Activated naive CD8-positive, alpha-beta T cell treated with anti-CD3 and anti-CD28 coated beads, Interleukin-2, amount 50 U/mL, for 16 hours (primary cell): ENCODE measurements at regions not wholly inside any gene's neighbourhood (a gene's known extent, or its start where the extent isn't known, plus 50 kb on each side); places are given as distances from the start of the nearest gene placed in this dataset.

Experiments
- DNase-seq: peaks from one replicate; pipeline ENCODE4 v3.0.0-alpha.2; 2020; ENCODE audit warnings: low read depth, low spot score

DNA sequence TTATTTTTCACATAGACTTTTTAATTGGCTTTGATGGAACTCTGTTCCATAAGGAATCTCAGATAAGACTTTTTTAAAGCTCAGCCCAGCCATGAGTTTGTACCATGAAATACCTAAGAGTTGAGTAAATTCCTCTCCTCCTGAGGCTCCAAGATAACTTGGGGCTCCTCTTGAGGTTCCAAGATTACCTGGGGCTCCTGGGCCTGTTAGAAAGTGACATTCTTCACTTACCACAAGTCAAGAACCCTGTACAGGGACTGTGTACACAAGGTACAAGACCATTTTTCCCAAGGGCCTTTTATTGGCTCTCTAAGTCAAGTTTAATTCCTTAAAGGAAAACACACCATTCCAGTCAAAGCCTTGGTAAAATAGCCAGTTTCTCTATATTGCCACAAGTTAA is 111.3 kb upstream of the PRR20G start:
- DNase-seq: no peak

DNA sequence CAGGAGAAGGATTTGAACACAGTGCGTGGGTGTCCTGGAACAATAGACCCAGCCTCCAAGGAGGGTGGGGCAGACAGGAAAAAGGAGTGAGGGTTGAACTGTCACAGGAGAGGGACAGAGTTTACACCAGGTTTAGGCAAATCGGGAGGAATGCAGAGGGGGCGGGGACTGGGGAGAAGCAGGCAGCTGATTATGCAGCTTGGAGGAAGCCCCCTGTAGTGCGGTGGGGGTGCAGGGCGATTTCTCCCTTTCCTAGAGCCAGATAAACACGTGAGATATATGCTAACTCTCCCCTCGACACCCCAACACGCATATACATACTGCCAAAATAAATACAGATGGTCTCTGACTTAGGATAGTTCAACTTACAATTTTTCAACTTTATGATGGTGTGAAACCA is 108.6 kb upstream of the PRR20G start:
- DNase-seq: no peak

DNA sequence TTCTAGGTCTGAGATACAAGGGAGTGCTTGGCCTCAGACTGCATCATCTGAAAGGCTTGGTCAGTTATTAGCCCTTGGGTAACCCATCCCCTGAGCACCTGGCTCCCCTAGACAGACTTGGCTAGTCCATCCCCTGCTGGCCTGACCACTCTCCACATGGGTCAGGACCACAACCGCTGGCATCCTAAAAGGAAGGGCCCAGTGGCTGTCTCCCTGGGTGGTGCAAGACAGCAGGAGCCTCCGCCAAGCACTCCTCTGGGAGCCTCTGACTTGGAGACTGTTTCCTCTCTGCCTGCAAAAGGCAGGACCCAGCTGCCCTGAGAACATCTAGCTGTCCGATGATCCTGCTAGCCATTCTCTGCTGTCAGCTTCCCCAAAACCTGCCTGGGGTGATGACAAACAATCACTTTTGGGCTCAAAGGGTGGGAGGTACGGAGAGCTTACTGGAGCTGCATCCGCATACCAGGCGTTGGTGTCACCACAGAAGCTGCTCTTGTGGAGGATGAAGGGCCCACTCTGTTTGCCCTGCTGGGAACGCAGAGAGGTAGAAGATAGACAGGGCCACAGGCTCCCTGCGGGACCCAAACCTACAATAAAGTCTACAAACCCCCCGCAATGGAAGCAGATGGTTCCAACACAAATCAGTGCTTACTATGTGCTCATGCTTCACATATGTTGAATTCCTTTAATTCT is 108.0 kb upstream of the PRR20G start:
- DNase-seq: no peak

DNA sequence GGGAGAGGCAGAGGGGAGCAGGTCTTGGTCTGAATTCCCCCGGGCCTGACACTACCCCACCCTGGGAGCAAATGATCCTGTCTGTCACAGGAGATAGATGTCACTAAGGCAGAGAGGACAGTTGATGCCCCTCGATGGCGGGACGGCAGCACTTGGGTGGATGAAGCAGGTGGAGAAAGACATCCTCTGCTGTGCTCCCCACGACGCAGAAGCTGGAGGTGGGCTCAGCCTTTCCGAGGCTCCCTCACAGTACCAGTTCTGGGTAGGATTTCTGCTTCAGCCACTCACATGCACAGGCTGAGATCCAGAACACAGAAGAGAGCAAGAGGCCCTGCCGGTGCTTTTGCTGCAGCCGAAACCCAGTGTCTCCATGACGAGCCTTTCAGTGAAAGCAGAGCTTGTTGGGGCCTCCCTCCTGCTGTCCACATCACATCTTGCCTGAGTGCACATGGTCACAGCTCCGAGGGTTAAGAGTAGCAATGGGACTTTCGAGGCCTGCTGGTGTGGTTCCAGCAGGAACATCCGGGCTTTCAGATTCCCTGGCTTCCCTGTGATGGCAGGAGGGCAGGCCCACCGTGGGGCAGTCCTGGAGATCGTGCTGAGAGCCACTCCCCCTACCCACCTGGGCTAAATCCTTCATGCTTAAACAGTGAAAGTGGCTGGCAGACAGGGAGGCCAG is 107.3 kb upstream of the PRR20G start:
- DNase-seq: no peak

DNA sequence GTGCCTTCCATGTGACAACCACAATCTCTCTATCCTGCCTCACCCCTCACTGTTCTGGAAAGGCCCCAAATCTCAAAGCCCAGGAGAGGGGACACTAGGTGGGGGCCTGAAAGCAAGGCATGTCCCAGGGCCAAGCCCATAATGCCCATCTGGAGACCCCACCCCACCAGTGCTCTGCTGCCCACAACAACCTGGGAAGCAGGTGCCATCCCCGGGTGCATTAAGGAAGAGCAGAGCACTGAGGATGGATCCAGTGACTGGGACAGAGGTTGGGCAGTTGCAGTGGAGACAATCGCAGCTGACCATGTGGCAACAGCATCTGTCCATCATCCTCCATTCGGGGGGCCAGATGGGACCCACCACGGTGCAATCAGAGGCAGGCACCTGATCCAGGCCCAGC is 106.2 kb upstream of the PRR20G start:
- no peak for DNase-seq

DNA sequence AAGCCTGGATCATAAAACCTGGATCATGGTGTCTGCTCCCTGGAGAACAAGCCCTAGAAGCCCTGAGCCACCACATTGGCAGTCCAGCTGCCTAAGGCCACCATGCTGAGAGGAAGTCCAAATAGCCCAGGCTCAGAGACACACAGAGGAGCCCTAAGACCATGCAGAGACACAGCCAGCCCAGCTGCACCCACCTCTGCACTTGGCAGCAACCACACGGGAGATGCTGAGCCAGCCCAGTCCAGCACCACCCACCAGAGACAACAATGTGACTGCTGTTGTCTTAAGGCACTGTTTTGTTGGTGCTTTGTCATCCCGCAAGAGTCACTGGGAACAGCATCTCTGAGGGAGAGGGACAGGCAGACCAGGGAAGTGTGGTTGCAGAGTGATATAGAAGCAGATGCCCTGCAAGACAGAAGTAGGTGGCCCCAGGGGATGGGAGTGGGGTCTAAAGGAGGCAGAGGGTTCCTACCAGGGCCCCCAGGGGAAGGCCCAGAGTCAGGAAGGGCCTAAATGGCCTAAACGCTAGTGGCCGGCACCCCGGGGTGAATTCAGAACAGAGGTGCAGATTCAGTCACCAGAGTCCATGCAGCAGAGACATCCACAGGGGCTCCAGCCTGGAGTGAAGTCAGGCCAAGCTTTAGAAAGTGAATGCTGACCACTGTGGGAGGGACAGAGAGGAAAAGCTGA is 105.4 kb upstream of the PRR20G start:
- DNase-seq: no peak

DNA sequence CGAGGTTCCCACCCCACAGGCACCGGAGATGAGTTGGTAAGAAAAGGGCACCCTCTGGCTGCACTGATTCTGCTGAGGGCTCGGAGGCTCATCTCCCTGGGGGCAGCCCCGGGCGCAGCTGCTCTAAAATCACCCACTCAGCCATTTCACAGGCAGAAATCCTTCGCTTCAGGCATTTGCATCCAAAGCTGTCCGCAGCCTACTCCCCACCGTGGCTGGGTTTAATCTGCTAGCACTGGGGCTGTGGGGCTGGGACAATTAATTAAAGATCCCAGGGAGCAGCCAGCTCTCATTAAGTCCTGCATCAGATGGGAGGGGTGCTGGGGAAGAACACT is 104.3 kb upstream of the PRR20G start:
- no peak for DNase-seq

DNA sequence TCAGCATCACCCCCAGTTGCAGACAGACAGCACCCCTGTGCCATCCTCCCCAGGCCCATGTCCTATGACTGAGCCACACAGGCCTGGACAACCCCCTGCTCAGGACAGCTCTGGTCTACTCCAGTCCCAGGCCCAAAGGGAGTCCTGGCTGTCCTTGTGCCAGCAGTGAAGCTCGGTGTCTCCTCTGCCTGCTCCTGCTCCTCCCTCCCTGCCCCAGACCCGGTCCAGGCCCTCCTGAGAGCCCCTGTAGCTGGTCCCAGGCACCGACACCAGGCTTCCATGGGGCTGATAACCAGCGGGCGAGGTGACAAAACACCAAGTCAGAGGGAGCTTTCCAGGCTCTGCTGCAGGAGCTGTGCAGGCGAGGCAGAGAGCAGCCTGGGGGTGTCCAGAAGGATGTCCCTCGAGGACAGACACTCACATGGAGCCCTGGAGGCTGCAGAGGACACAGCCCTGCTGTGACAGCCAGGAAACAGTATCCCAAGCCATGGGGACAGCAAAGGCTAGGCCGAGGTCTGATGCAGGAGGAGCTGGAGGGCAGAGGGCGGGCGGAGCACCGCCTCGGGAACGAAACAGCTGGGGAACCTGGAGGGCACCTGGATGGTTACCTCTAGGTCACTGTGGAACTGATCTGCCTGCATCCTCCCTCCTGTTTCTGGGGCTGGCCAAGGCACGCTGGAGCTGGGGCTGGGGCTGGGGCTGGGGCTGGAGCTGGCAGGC is 103.8 kb upstream of the PRR20G start:
- DNase-seq: no peak

DNA sequence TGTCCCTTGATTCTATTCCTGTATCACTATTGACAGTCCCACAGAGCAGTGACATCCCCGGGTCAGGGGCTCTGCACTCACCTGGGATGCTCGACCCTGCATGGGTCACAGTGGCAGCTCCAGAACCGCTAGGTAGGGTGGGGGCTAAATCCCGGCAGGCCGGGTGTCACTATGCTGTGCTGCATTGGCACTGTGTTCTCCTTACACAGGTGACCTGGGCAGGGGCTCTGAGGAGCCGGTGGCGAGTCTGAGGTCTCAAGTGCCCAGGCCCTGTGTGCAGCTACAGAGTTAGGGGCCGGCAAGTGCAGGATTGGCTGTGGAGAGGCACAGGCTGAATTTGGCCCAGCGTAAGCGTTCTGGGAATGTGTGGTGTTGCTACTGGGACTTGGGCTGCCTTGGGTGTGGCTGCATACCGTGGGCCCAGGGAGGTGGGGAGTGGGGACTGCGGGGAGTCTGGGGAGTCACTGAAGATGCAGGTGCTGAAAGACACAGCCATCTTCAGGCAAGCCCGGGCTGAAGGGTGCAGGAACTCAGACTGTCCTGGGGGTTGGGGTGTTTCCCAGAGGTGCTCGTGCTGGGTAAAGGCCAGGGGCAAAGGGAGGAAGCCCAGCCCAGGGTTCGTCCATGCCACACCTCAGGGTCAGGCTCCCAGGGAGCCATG is 102.6 kb upstream of the PRR20G start:
- DNase-seq: no peak

DNA sequence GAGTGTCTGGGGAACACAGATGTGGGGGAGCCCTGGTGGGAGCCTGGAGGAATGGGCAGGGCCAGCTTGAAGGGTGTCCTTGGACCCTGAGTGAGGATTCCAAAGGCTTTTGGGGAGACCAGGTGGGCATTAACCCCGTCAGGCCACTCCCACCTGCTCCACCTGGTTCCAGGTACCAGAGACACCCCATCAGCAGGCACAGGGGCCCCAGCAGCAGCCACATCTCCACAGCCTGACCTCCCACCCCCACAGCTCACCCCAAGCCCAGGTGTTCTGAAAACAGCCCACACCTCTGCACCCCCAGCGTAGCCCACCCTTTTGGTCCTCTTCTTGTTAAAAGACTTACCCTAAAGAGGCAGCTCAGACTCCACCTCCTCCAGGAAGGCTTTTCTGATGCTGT is 102.1 kb upstream of the PRR20G start:
- DNase-seq: no peak

DNA sequence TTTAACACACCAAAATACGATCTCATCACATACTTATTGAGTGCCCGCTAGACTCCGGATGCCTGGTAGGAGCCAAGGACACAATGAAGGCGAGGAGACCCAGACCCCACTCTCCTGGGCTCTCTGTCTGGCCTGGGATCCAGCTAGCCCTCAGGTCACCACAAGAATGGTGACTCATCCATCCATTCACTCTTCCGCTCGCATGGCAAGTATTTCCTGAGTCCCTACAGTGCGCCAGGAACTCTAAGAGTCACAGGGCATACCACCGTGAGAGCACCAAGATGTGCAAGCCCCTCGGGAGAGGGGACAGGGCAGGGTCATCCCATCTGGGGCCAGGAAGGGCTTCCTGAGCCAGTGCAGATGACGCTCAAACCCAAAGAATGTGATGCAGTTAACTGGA is 101.6 kb upstream of the PRR20G start:
- DNase-seq: no peak

DNA sequence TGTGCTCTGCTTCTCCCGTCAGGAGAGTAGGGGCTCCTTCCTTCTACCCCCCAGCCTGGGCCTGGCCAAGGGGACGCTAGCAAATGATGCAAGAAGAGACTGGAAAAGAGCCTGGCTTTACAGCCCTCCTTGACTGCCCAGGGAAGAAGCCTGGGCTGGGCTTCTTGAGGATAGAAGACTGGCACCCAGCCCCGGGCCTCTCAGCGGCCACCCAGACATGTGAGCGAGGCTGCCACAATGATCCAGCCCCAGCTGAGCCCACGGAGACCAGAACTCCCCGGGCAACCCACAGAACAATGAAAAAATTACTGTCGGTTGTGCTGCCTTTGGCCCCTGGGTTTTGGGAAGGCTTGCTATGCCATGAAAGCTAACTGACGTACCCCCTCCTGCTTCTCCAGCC is 100.6 kb upstream of the PRR20G start:
- no peak for DNase-seq

DNA sequence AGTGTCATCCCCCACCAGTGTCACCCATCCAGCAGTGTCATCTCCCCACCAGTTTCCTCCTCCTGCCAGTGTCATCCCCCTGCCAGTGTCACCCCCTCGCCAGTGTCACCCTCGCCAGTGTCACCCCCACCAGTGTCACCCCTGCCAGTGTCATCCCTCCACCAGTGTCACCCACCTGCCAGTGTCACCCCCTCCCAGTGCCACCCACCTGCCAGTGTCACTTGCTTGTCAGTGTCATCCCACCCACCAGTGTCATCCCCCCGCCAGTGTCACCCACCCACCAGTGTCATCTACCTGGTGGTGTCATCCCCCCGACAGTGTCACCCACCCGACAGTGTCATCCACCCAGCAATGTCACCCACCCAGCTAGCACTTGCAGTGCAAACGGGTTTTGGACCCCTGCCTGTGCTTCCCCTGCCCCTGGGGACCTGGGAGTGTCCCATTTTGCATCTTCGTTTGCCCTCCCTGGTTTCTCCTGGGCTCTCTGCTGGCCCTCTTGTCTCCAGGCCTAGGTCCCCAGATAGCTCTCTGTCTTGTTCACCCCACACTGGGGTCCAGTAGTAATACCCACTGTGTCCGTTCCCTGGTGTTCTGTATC is 99.8 kb upstream of the PRR20G start:
- DNase-seq: no peak

DNA sequence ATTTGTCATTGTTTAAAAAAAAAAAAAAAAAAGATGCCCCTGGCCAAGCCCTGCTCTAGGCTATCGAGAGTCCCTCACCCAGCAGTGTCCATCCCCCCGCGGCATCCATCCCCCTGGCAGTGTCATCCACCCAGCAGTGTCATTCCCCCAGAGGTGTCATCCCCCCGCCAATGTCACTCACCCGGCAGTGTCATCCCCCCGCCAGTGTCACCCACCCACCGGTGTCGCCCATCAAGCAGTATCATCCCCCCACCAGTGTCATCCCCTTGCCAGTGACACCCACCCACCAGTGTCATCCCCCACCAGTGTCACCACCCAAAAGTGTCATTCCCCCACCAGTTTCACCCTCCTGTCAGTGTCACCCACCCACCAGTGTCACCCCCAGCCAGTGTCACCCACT is 99.3 kb upstream of the PRR20G start:
- DNase-seq: no peak

DNA sequence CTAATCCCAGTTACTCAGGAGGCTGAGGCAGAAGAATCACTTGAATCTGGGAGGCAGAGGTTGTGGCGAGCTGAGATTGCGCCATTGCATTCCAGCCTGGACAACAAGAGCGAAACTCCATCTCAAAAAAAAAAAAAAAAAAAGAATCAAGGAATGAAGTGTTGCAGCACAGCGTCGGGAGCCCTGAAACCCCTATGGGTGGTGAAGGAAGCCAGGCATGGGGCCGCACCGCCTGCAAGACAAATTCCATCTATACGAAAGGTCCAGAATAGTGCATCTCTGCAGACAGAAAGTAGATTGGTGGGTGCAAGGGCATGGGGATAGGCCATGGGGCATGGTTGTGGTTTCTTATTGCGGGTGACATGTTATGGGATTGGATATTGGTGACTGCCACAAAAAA is 98.6 kb upstream of the PRR20G start:
- DNase-seq: no peak

DNA sequence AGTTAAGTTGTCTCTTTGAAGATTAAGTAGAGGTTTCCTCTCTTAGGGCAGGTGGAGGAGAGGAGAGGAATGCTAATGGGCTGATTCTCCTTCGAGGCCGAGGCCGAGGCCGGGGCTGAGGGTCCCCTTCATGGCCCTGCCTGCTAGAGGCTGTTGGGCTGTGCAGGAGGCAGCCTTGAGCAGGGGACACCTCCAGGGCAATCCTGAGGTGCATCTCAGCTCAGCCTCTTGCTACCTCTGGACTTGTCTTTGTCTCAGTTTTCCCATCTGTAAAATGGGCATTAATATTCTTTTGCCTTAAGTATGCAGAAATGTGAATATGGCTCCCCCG is 97.7 kb upstream of the PRR20G start:
- no peak for DNase-seq

DNA sequence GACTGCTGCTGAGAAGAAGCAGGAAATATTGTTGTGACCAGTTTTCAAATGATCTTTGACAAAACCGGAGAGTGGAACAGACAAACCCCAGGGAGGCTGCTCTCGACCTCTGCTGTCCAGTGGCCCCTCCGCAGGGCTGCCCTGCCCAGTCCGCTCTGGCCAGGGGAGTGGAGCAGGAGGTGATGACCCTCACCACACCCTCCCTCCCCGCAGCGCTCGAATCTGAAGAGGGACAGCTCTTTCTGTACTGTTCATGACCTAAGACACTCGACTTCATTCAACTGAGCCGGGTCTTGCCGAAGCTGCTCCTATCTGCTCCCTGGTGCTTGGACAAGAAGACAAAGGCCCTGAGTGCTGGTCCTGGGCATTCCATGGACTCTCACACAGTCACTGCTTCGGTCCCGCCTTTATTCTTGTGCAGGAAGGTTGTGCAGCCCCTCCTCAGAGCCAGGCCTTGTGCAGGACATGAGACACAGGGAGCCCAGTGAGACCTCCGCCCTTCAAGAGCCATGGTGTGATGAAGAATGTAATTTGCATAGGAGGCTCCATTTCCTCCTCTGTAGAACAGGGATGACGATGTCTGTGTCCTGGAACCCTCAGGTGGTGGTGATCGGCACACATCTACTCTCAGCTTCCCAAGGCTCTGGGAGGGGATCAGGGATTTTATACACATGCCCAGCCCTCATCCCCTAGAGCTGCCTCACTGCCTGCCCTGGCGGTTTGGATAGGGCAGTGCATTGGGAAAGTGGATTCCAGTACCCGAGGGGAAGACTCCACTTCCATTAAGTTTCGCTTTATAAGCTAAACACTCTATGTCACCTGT is 97.1 kb upstream of the PRR20G start:
- DNase-seq: no peak

DNA sequence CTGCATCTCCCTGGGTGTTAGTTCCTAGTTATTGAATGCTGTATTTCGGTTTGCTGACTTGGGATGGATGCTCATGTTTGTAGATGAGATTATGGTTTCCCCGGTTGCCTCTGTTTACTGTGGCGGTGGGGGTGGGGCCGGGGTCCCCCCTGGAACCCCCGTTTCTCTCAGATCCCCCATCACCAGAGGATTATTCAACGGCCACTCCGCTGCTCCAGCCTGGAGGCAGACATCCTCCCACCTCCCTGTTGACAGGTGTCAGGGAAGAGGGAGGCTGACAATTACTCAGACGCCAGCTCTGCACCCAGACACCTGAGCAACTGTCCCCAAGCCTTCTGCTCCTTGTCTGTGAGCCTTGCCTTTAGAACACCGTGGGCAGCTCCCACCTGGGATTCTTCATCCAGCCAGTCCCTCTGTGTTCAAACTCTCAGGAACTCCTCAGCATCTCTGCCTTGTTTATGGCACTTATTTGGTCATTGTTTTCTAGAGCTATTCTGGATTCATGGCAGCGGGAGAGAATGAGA is 95.9 kb upstream of the PRR20G start:
- DNase-seq: no peak

DNA sequence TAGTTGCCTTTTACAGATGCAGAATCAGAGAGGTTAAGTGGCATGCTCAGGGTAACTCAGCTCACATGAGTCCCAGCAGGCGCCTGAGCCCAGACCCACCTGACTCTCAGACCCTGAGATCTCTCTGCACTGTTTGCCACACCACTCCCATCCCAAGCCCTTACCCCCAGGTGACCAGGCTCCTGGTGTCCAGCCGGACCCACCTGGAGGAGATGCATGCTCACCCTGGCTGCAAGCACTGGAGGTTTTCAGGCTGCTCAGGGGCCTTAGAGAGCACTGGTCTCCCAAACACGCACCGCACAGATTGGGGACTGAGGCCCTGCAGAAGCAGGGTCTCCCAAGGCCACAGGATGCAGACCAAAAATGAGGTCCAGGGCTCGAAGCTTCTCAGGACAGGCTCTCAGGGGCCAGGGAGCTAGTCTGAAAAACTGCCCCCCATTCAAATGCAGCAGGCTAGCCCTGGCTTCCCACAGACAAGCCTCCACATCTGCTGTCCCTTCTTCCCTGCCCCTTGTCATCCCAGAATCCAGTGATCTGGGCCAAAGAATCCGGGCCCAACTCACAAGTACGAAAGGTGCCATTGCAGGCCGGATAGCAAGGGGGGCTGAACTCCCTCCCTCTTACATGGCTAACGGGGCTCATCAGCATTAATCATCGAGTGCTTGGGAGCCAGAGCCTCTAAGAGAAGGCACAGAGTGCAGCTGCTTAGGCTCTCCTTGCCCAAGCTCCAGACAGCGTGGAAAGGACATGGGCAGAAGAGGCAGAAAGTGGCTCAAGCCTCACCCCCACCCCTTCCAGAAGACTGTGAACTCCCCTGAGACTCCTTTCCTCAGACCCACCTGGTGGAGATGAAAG is 90.2 kb upstream of the PRR20G start:
- DNase-seq: no peak
